ENCODE measurements at regions not wholly inside any gene's neighbourhood (a gene's known extent, or its start where the extent isn't known, plus 50 kb on each side); places are given as distances from the start of the nearest gene placed in this dataset.

DNA sequence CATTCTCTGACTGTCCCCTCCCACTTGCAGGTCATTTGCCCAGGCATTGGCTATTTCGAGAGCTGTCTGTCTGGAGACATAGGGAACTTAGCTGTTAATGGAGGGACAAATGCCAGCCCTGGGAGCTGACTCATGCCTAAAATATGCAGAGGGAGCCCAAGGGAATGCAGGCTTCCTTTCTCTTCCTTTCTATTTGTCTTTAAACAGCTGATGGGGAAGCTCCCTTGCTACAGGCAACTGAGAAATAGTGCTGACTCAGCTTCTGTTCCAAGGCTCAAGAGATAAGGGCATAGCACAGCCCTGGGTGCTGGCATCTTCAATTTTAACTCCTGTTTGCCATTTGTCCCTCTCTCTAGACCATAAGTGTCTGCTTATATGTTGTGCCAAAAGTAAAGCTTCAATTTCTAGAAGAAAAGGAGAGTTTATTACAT lies 82.7 kb upstream of the C1GALT1 start:
- TF ChIP-seq, protein P1, sequence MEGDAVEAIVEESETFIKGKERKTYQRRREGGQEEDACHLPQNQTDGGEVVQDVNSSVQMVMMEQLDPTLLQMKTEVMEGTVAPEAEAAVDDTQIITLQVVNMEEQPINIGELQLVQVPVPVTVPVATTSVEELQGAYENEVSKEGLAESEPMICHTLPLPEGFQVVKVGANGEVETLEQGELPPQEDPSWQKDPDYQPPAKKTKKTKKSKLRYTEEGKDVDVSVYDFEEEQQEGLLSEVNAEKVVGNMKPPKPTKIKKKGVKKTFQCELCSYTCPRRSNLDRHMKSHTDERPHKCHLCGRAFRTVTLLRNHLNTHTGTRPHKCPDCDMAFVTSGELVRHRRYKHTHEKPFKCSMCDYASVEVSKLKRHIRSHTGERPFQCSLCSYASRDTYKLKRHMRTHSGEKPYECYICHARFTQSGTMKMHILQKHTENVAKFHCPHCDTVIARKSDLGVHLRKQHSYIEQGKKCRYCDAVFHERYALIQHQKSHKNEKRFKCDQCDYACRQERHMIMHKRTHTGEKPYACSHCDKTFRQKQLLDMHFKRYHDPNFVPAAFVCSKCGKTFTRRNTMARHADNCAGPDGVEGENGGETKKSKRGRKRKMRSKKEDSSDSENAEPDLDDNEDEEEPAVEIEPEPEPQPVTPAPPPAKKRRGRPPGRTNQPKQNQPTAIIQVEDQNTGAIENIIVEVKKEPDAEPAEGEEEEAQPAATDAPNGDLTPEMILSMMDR (IDR thresholded peaks at IDR 0.05) = no peak
- TF ChIP-seq POLR2A (IDR thresholded peaks at IDR 0.05) (no peak), EP300 (IDR thresholded peaks at IDR 0.05) (no peak), POLR2AphosphoS5 (IDR thresholded peaks at IDR 0.05) (no peak)

Data from gastroesophageal sphincter (tissue), 3 donors.